Fibroblast of pulmonary artery (primary cell): ENCODE measurements at regions not wholly inside any gene's neighbourhood (a gene's known extent, or its start where the extent isn't known, plus 50 kb on each side); places are given as distances from the start of the nearest gene placed in this dataset.

Experiments used
- DNase-seq: peaks from one replicate; pipeline ENCODE4 v3.0.0-alpha.2; 2010; ENCODE audit warnings: low read depth
- H3K4me3 ChIP-seq: replicated peaks from 2 replicates; pipeline ENCODE4 v1.5.1; 2011; ENCODE audit warnings: low read depth, mild to moderate bottlenecking, control low read depth, low read length, moderate library complexity
- TF ChIP-seq, protein P1 (sequence below): IDR thresholded peaks from 2 replicates; pipeline ENCODE4 v1.5.1; 2011; ENCODE audit warnings: mild to moderate bottlenecking, control low read depth, low read length, inconsistent platforms; ENCODE audit errors: missing control alignments

DNA sequence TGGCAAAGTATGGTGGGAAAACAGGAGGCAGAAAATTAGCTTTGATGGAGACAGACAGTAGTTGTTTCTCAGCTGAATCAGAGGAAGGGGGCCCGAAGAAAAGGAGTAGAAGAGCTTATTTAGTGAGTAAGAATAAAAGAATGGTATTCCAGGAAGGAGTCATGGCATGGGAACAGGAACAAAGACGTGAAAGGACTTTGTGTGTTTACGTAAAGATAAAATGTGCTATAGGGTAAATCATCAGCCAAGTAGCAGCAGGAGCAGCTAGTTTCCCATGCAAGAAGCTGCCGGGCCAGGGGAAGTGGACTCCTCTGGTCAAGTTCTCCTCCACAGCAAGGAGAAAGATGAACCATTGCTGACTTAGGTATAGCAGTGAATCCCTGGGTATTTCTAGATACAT, 454.5 kb downstream of the HINT1 start:
- H3K4me3 ChIP-seq = no peak overlapping the region
- TF ChIP-seq, protein P1, sequence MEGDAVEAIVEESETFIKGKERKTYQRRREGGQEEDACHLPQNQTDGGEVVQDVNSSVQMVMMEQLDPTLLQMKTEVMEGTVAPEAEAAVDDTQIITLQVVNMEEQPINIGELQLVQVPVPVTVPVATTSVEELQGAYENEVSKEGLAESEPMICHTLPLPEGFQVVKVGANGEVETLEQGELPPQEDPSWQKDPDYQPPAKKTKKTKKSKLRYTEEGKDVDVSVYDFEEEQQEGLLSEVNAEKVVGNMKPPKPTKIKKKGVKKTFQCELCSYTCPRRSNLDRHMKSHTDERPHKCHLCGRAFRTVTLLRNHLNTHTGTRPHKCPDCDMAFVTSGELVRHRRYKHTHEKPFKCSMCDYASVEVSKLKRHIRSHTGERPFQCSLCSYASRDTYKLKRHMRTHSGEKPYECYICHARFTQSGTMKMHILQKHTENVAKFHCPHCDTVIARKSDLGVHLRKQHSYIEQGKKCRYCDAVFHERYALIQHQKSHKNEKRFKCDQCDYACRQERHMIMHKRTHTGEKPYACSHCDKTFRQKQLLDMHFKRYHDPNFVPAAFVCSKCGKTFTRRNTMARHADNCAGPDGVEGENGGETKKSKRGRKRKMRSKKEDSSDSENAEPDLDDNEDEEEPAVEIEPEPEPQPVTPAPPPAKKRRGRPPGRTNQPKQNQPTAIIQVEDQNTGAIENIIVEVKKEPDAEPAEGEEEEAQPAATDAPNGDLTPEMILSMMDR = no peak
- peak; percentile 89 for DNase-seq

DNA sequence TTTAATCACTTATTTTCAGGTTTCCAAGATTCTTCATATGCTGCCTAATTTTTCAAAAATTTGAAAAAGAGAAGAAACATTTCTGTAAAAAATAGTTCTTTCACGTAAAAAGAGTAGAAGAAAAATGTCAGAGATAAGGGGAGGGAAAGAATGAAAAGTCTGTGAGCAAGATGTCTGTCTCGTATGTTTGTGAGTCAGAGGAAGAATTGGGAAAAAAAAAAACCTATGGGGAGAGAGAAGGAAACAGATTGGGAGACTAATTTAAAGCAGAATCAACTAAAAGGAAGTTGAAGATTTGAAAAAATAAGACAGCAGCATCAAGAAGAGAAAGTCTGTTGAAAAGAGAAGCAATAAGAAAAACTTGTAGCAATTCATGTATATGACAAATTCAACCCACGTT, 456.3 kb downstream of the HINT1 start:
- peak; percentile 53 for DNase-seq
- no peak overlapping the region for H3K4me3 ChIP-seq
- TF ChIP-seq, protein P1 = no peak

DNA sequence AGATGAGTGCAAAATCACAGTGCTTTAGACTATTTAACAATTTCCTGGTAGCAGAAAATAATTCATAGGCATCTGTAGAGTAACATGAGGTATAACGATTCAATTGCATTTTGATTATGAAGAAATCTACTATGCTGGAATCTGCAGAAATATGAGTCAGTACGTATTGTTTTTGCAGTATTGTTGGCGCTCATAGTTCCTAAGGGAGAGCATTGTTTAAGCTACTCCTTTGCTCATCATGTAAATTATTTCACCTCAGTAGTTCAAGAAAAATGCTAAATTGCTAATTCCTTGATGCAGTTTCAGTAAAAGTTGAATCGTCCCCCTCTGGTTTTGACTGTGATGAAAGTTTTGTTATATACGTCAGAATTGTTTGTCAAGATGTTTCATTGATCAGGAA, 458.4 kb downstream of the HINT1 start:
- peak; percentile 40 for DNase-seq
- TF ChIP-seq, protein P1 = no peak
- no peak overlapping the region for H3K4me3 ChIP-seq

DNA sequence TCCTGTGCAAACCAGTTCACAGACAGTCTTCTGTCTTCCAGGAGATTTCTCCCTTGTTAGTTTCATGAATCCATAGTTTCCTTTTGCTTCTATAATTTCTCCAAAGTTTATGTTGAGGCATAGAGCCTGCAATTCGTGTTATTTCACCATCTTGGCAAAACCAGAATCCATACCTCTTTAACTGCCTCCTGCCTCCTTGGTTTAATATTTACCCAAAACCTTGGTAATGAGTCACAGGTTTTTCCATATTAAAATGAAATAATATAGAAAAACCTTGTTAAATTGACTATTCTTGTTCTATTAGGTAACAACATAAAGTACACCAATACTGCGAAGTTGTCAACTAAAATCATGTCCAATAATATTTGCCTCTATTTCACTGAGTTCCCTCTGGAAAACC, 459.7 kb downstream of the HINT1 start:
- no peak overlapping the region for H3K4me3 ChIP-seq
- DNase-seq = no peak
- TF ChIP-seq, protein P1 = no peak

DNA sequence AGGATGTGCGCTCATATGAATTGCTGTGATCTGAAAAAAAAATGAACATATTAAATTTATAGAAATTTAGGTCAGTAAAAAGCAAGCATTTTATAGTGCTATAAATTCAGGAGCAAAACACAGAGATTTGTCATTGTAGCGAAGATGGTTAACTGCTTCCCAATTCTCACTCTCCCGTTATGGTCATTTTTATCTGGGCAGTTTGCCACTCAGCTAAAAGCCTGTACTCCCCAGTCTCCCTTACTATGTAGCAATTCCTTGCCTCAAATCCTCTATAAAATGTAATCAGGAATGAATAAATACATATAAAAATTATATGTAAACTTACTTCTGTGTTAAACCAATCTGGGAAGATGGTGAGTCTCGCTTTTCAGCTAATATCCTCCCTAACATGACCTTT, 471.5 kb downstream of the HINT1 start:
- DNase-seq = no peak
- TF ChIP-seq, protein P1 = no peak
- no peak overlapping the region for H3K4me3 ChIP-seq

DNA sequence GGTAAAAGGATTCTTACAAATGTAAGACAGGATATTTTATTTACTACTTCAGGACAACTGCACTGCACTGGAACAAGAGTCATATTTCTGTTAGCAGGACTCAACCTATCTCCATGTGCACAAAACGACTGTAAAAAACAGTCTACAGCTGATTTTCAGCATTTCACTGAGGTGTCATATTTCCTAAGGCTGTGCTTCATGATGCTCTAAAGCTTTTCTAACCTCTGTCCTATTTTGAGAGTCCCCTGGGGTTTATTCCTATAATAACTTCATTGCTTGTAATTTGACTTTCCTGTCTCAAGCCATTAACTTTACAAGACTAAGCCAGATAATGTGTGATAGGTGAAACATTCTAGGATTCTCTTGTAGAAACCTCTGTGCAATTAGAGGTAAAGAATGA, 472.3 kb downstream of the HINT1 start:
- TF ChIP-seq, protein P1 = no peak
- no peak for DNase-seq
- H3K4me3 ChIP-seq = no peak overlapping the region

DNA sequence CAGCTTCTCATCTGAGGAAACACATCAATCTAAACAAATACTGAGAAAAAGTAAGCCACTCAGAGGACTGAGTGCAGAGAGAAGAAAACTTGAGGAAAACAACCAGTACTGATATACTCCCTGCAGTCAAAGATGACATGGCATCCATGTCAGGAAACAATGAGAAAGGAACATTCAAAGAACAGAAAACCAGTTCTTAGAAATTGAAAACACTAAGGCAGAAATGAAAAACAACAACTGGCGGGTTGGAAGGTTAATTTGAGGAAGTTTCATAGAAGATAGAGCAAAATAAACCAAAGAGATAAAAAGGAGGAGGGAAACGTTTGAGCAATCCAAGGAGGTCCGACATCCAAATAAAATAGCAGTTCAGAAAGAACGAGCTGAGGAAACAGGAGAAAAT, 475.2 kb downstream of the HINT1 start:
- no peak for DNase-seq
- TF ChIP-seq, protein P1 = no peak

More for the DNA sequence above, 475.2 kb downstream of the HINT1 start:
- H3K4me3 ChIP-seq = no peak overlapping the region
